ENCODE measurements at regions not wholly inside any gene's neighbourhood (a gene's known extent, or its start where the extent isn't known, plus 50 kb on each side); places are given as distances from the start of the nearest gene placed in this dataset.
A peak's percentile ranks its signal among the peaks of the same experiment; 100 is the strongest.

- Histone ChIP-seq H3K4me3 (ENCODE audit: low read depth in 2 of 2, low read length in 2 of 2) (no peak overlapping the region), H3K4me1 (ENCODE audit: control insufficient read depth, insufficient read depth, low read length) (no peaks in the 10 kb centered on the region), H3K27ac (ENCODE audit: low read length) (no peak overlapping the region), H3K9me3 (ENCODE audit: control insufficient read depth, insufficient read depth, low read depth, low read length) (no peaks in the 10 kb centered on the region), H3K36me3 (ENCODE audit: control insufficient read depth, insufficient read depth, low read length) (no peaks in the 10 kb centered on the region), H3K27me3 (ENCODE audit: control insufficient read depth, insufficient read depth, low read length) (no peaks in the 10 kb centered on the region)
- ATAC-seq (no peak), DNase-seq (ENCODE audit: low read depth, low spot score) (no peak)
- intact Hi-C loops (cut with micrococcal nuclease; ENCODE audit: unreplicated experiment) (no loop called here), in situ Hi-C loops (cut with HindIII; ENCODE audit: low pct_unique_long_range_greater_than_20kb, low sequenced_read_pairs) (no loop called here)
- POLR2A ChIA-PET: no interaction called here
- BruUV-seq (replicated peaks): no TSS peak
- TF ChIP-seq TCF7L2 (IDR thresholded peaks at IDR 0.05; ENCODE audit: low read depth, low read length) (no peak), POLR2AphosphoS5 (IDR thresholded peaks at IDR 0.05; ENCODE audit: low read depth, low read length) (no peak), SIN3A (IDR thresholded peaks at IDR 0.05; ENCODE audit: borderline replicate concordance, insufficient read depth, low read depth, low read length) (no peak), REST (IDR thresholded peaks at IDR 0.05; ENCODE audit: insufficient read depth in 1 of 2, low read depth in 2 of 2, low read length in 1 of 2) (no peak)
- TF ChIP-seq, protein P1, sequence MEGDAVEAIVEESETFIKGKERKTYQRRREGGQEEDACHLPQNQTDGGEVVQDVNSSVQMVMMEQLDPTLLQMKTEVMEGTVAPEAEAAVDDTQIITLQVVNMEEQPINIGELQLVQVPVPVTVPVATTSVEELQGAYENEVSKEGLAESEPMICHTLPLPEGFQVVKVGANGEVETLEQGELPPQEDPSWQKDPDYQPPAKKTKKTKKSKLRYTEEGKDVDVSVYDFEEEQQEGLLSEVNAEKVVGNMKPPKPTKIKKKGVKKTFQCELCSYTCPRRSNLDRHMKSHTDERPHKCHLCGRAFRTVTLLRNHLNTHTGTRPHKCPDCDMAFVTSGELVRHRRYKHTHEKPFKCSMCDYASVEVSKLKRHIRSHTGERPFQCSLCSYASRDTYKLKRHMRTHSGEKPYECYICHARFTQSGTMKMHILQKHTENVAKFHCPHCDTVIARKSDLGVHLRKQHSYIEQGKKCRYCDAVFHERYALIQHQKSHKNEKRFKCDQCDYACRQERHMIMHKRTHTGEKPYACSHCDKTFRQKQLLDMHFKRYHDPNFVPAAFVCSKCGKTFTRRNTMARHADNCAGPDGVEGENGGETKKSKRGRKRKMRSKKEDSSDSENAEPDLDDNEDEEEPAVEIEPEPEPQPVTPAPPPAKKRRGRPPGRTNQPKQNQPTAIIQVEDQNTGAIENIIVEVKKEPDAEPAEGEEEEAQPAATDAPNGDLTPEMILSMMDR (IDR thresholded peaks at IDR 0.05): no peak
- CTCF ChIA-PET: no interaction called here
Measured at GRCh38 chr3:195009616-195010015, 261.3 kb downstream of the XXYLT1 start.

- peak overlapping the region; percentile 12; the same call in 1 of the 2 replicates for H3K27ac ChIP-seq (ENCODE audit: low read length)
- CTCF ChIA-PET: no interaction called here
- ATAC-seq: no peak
- BruUV-seq (replicated peaks): no TSS peak
- intact Hi-C loops (cut with micrococcal nuclease; ENCODE audit: unreplicated experiment): no loop called here
- H3K9me3 ChIP-seq (ENCODE audit: control insufficient read depth, insufficient read depth, low read depth, low read length): no peaks in the 10 kb centered on the region
- H3K4me3 ChIP-seq (ENCODE audit: low read depth in 2 of 2, low read length in 2 of 2): no peak overlapping the region
- H3K4me1 ChIP-seq (ENCODE audit: control insufficient read depth, insufficient read depth, low read length): no peaks in the 10 kb centered on the region
- H3K27me3 ChIP-seq (ENCODE audit: control insufficient read depth, insufficient read depth, low read length): no peaks in the 10 kb centered on the region
- no peak for DNase-seq (ENCODE audit: low read depth, low spot score)
- TF ChIP-seq REST (IDR thresholded peaks at IDR 0.05; ENCODE audit: insufficient read depth in 1 of 2, low read depth in 2 of 2, low read length in 1 of 2): no peak
- TF ChIP-seq, protein P1 (IDR thresholded peaks at IDR 0.05): no peak
- in situ Hi-C loops (cut with HindIII; ENCODE audit: low pct_unique_long_range_greater_than_20kb, low sequenced_read_pairs): no loop called here
- no peaks in the 10 kb centered on the region for H3K36me3 ChIP-seq (ENCODE audit: control insufficient read depth, insufficient read depth, low read length)
- POLR2A ChIA-PET: no interaction called here
Measured at GRCh38 chr3:195010551-195011100, 260.3 kb downstream of the XXYLT1 start.

All from Panc1 (cell line).